Heart left ventricle (tissue), 13 donors: ENCODE measurements at regions not wholly inside any gene's neighbourhood (a gene's known extent, or its start where the extent isn't known, plus 50 kb on each side); places are given as distances from the start of the nearest gene placed in this dataset.

Experiments used
- CTCF ChIP-seq, 12 donors: fragments of 200-600 bp; sonication (generic) in 4 of 12; IDR thresholded peaks; one replicate each; pipeline versions ENCODE4 v1.5.0 to v1.8.0; 2018 to 2022; ENCODE audit warnings: antibody characterized with exemption in 12 of 12, mild to moderate bottlenecking in 5 of 12
- POLR2A ChIP-seq, 2 donors: fragments of 450-650 bp; IDR thresholded peaks; one replicate each; pipeline ENCODE4 v1.6.1; 2017; ENCODE audit warnings: antibody characterized with exemption in 2 of 2, mild to moderate bottlenecking in 2 of 2, moderate library complexity in 2 of 2
- donor health status: ischemic (EF 13 %, LVEDD 7.1; RV severe dilation, severe dysfunction).
- donor health status: DM: no; HTN: yes; CAD: no.
- donor health status: DM: no; HTN: no; CAD: no.
- donor health status: ischemic (EF 25% LVEDD 6.9; RV normal size, moderate dysfunction).
- donor health status: ischemic (EF 25% LVEDD 5.7; RV mildly dilated, moderate dysfunction).
- donor health status: ischemic (EF 35%, LVEDD 5.7; RV mildly dilated, moderate dysfunction).
- donor health status: nonischemic (EF 11% LVEDD 7.7; RV severe dilation, severe dysfunction).
- donor health status: DM: yes; HTN: yes; CAD: no.
- donor health status: PGD.
- donor health status: ischemic (EF 29% LVEDD 5.4; RV normal size, mild dysfunction).
- donor health status: nonischemic (EF 23%, LVEDD 6.1; RV moderate dilation, normal function).

GRCh38 chr16:9185381-9185780 lies 93.9 kb downstream of the HAPSTR1 start:
- no peak for TF ChIP-seq CTCF (IDR thresholded peaks at IDR 0.05)
- no peak for TF ChIP-seq POLR2A (IDR thresholded peaks at IDR 0.05)
